H9 (cell line): ENCODE measurements at regions not wholly inside any gene's neighbourhood (a gene's known extent, or its start where the extent isn't known, plus 50 kb on each side); places are given as distances from the start of the nearest gene placed in this dataset.

ENCODE experiments used
- DNase-seq: peaks from one replicate; pipeline ENCODE4 v3.0.0-alpha.2; 2017
- H2AFZ ChIP-seq: one replicate; pipeline ENCODE4 v1.6.1; 2013; ENCODE audit warnings: mild to moderate bottlenecking, low read length, control low read depth, moderate library complexity
- H2AK5ac ChIP-seq: 2 replicates; pipeline ENCODE4 v1.6.1; 2013; ENCODE audit warnings: low read length, control low read depth, mixed read lengths; ENCODE audit not compliant: insufficient read length
- H2BK120ac ChIP-seq: one replicate; pipeline ENCODE4 v1.6.1; 2013; ENCODE audit warnings: low read depth, mild to moderate bottlenecking, low read length, control low read depth, inconsistent platforms; ENCODE audit not compliant: poor library complexity, severe bottlenecking
- H2BK12ac ChIP-seq: 2 replicates; pipeline ENCODE4 v1.6.1; 2013; ENCODE audit warnings: low read length, control low read depth, mixed read lengths, low read depth; ENCODE audit not compliant: insufficient read length
- H2BK15ac ChIP-seq: 2 replicates; pipeline ENCODE4 v1.6.1; 2013; ENCODE audit warnings: low read depth, low read length, control low read depth
- H2BK20ac ChIP-seq: one replicate; pipeline ENCODE4 v1.6.1; 2013; ENCODE audit warnings: low read depth, mild to moderate bottlenecking, low read length, control low read depth, inconsistent platforms; ENCODE audit not compliant: poor library complexity, severe bottlenecking
- H2BK5ac ChIP-seq: 2 replicates; pipeline ENCODE4 v1.6.1; 2013; ENCODE audit warnings: low read length, control low read depth, mixed read lengths; ENCODE audit not compliant: insufficient read length
- H3K14ac ChIP-seq: 2 replicates; pipeline ENCODE4 v1.6.1; 2013; ENCODE audit warnings: low read length, control low read depth; ENCODE audit not compliant: insufficient read depth
- H3K18ac ChIP-seq: 2 replicates; pipeline ENCODE4 v1.6.1; 2013; ENCODE audit warnings: low read depth, mild to moderate bottlenecking, mixed read lengths, low read length, control low read depth; ENCODE audit not compliant: insufficient read length
- H3K23ac ChIP-seq: 2 replicates; pipeline ENCODE4 v1.6.1; 2013; ENCODE audit warnings: low read length, control low read depth, mixed read lengths, low read depth; ENCODE audit not compliant: insufficient read length
- H3K23me2 ChIP-seq: 2 replicates; pipeline ENCODE4 v1.6.1; 2013; ENCODE audit warnings: low read depth, mild to moderate bottlenecking, mixed read lengths, low read length, control low read depth; ENCODE audit not compliant: insufficient read length, poor library complexity, severe bottlenecking
- H3K27ac ChIP-seq: 2 replicates; pipeline ENCODE4 v1.5.1; 2013; ENCODE audit warnings: low read length, control low read depth, mixed read lengths, low read depth; ENCODE audit not compliant: insufficient read length
- H3K27me3 ChIP-seq: 2 replicates; pipeline ENCODE4 v1.6.1; 2013; ENCODE audit warnings: low read length, control low read depth, inconsistent platforms; ENCODE audit not compliant: insufficient read depth
- H3K4ac ChIP-seq: 2 replicates; pipeline ENCODE4 v1.6.1; 2013; ENCODE audit warnings: low read depth, mild to moderate bottlenecking, control low read depth, inconsistent platforms, low read length, moderate library complexity
- H3K4me1 ChIP-seq: 2 replicates; pipeline ENCODE4 v1.6.1; 2013; ENCODE audit warnings: low read length, control low read depth, inconsistent platforms; ENCODE audit not compliant: insufficient read depth
- H3K4me2 ChIP-seq: 2 replicates; pipeline ENCODE4 v1.6.1; 2013; ENCODE audit warnings: low read length, control low read depth, mixed read lengths; ENCODE audit not compliant: insufficient read length, insufficient read depth
- H3K56ac ChIP-seq: 2 replicates; pipeline ENCODE4 v1.6.1; 2013; ENCODE audit warnings: low read depth, mild to moderate bottlenecking, mixed read lengths, low read length, control low read depth; ENCODE audit not compliant: insufficient read length
- H3K79me1 ChIP-seq: 2 replicates; pipeline ENCODE4 v1.6.1; 2013; ENCODE audit warnings: low read depth, mild to moderate bottlenecking, moderate library complexity, low read length, control low read depth, inconsistent platforms; ENCODE audit not compliant: insufficient read depth, poor library complexity, severe bottlenecking
- H3K79me2 ChIP-seq: 2 replicates; pipeline ENCODE4 v1.6.1; 2013; ENCODE audit warnings: low read length, control low read depth, inconsistent platforms; ENCODE audit not compliant: insufficient read depth
- H3K9ac ChIP-seq: 2 replicates; pipeline ENCODE4 v1.6.1; 2013; ENCODE audit warnings: low read length, control low read depth, mixed read lengths; ENCODE audit not compliant: insufficient read length; ENCODE audit errors: extremely low read depth
- H3K9me3 ChIP-seq: one replicate; pipeline ENCODE4 v1.6.1; 2013; ENCODE audit warnings: low read depth, low read length, inconsistent platforms; ENCODE audit not compliant: control insufficient read depth
- H3T11ph ChIP-seq: one replicate; pipeline ENCODE4 v1.6.1; 2013; ENCODE audit warnings: mild to moderate bottlenecking, low read length, control low read depth, inconsistent platforms
- H4K20me1 ChIP-seq: one replicate; pipeline ENCODE4 v1.6.1; 2013; ENCODE audit not compliant: control insufficient read depth, insufficient read length, insufficient read depth
- H4K5ac ChIP-seq: 2 replicates; pipeline ENCODE4 v1.6.1; 2013; ENCODE audit warnings: low read depth, mild to moderate bottlenecking, mixed read lengths, low read length, control low read depth; ENCODE audit not compliant: insufficient read length
- H4K8ac ChIP-seq: replicated peaks from 2 replicates; pipeline ENCODE4 v1.6.1; 2013; ENCODE audit warnings: low read length, control low read depth, mixed read lengths, low read depth; ENCODE audit not compliant: insufficient read length
- H4K91ac ChIP-seq: 2 replicates; pipeline ENCODE4 v1.6.1; 2013; ENCODE audit warnings: low read depth, mild to moderate bottlenecking, moderate library complexity, mixed read lengths, low read length, control low read depth; ENCODE audit not compliant: insufficient read length
- H3K27ac Mint-ChIP-seq, 3 experiments: 2 replicates in 2 of 3; 3 replicates in 1 of 3; pipeline ENCODE4 v1.8.0; 2020 to 2021; ENCODE audit warnings: mixed read lengths in 3 of 3, mild to moderate bottlenecking in 1 of 3, moderate library complexity in 1 of 3
- H3K27me3 Mint-ChIP-seq: 2 replicates; pipeline ENCODE4 v1.8.0; 2021; ENCODE audit warnings: low read depth, mild to moderate bottlenecking, moderate library complexity, mixed read lengths
- H3K36me3 Mint-ChIP-seq, 3 experiments: 2 replicates in 2 of 3; 3 replicates in 1 of 3; pipeline ENCODE4 v1.8.0; 2020 to 2021; ENCODE audit warnings: low read depth in 3 of 3, mixed read lengths in 3 of 3; ENCODE audit not compliant: insufficient read depth in 1 of 3
- H3K4me1 Mint-ChIP-seq, 2 experiments: 2 replicates each; pipeline ENCODE4 v1.8.0; 2020; ENCODE audit warnings: mixed read lengths in 2 of 2
- H3K4me3 Mint-ChIP-seq, 2 experiments: 2 replicates in 1 of 2; 3 replicates in 1 of 2; pipeline ENCODE4 v1.8.0; 2020 to 2021; ENCODE audit warnings: mild to moderate bottlenecking in 2 of 2, mixed read lengths in 2 of 2, moderate library complexity in 1 of 2
- H3K9me3 Mint-ChIP-seq, 2 experiments: 2 replicates in 1 of 2; 3 replicates in 1 of 2; pipeline ENCODE4 v1.8.0; 2020; ENCODE audit warnings: mild to moderate bottlenecking in 2 of 2, mixed read lengths in 2 of 2, moderate library complexity in 1 of 2
- WGBS: extraction: QIAGEN DNeasy Blood & Tissue Kit; methylation state at CpG from one replicate; pipeline ENCODE4 v1.1.7; 2013; ENCODE audit warnings: missing lambda C conversion rate, low lambda C conversion rate, mixed read lengths; ENCODE audit not compliant: insufficient read length; ENCODE audit errors: extremely low coverage; 5-methylcytosine and 5-hydroxymethylcytosine counted together
- TF ChIP-seq, protein P1 (sequence below): fragments of 200-600 bp; sonication (generic); conservative IDR thresholded peaks from 3 replicates; pipeline ENCODE4 v1.8.0; 2021; ENCODE audit warnings: antibody characterized with exemption, mild to moderate bottlenecking

GRCh38 chrX:125266153-125266660, 53.5 kb upstream of the TEX13C start:
- no peak overlapping the region for H2BK12ac ChIP-seq
- Mint-ChIP-seq H3K36me3 (peaks cover 26 to 31% (median 26%) of the 10 kb centered on the region in 3 experiments), H3K27ac (no peak overlapping the region), H3K27me3 (no peaks in the 10 kb centered on the region; the same call in none of the 2 replicates), H3K4me3 (no peak overlapping the region), H3K4me1 (no peaks in the 10 kb centered on the region), H3K9me3 (peaks cover 43 to 45% of the 10 kb centered on the region in 2 experiments)
- no peak overlapping the region for H4K8ac ChIP-seq
- H3K79me1 ChIP-seq: no peaks in the 10 kb centered on the region
- no peak overlapping the region for H3K56ac ChIP-seq
- H3K4me1 ChIP-seq: no peaks in the 10 kb centered on the region
- H2BK20ac ChIP-seq: no peak overlapping the region
- no peaks in the 10 kb centered on the region for H3K23me2 ChIP-seq
- no peak overlapping the region for H2BK15ac ChIP-seq
- H3K4me2 ChIP-seq: no peak overlapping the region
- no peak overlapping the region for H4K5ac ChIP-seq
- no peak overlapping the region for H3K14ac ChIP-seq
- H2BK5ac ChIP-seq: no peak overlapping the region
- H3K79me2 ChIP-seq: no peaks in the 10 kb centered on the region
- H2BK120ac ChIP-seq: no peak overlapping the region
- no peak overlapping the region for H3K23ac ChIP-seq
- no peaks in the 10 kb centered on the region for H3K27me3 ChIP-seq
- no peaks in the 10 kb centered on the region for H4K20me1 ChIP-seq
- H3K9me3 ChIP-seq: peaks cover 8% of the 10 kb centered on the region
- no peak overlapping the region for H2AFZ ChIP-seq
- no peak overlapping the region for H3K18ac ChIP-seq
- H3K27ac ChIP-seq: no peak overlapping the region
- H4K91ac ChIP-seq: no peak overlapping the region
- TF ChIP-seq, protein P1, sequence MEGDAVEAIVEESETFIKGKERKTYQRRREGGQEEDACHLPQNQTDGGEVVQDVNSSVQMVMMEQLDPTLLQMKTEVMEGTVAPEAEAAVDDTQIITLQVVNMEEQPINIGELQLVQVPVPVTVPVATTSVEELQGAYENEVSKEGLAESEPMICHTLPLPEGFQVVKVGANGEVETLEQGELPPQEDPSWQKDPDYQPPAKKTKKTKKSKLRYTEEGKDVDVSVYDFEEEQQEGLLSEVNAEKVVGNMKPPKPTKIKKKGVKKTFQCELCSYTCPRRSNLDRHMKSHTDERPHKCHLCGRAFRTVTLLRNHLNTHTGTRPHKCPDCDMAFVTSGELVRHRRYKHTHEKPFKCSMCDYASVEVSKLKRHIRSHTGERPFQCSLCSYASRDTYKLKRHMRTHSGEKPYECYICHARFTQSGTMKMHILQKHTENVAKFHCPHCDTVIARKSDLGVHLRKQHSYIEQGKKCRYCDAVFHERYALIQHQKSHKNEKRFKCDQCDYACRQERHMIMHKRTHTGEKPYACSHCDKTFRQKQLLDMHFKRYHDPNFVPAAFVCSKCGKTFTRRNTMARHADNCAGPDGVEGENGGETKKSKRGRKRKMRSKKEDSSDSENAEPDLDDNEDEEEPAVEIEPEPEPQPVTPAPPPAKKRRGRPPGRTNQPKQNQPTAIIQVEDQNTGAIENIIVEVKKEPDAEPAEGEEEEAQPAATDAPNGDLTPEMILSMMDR: no peak
- no peak overlapping the region for H2AK5ac ChIP-seq
- no peak overlapping the region for H3T11ph ChIP-seq
- no peak for DNase-seq
- H3K9ac ChIP-seq: no peak overlapping the region
- no CpG with 5 or more reads among the region's 4 CpGs for WGBS
- no peak overlapping the region for H3K4ac ChIP-seq
